Vagina (tissue), 2 donors: ENCODE measurements at regions not wholly inside any gene's neighbourhood (a gene's known extent, or its start where the extent isn't known, plus 50 kb on each side); places are given as distances from the start of the nearest gene placed in this dataset.

ENCODE experiments used
- CTCF ChIP-seq, 3 experiments: fragments of 450-650 bp in 2 of 3; fragments of 200-600 bp in 1 of 3; sonication (generic) in 1 of 3; IDR thresholded peaks; one replicate each; pipeline ENCODE4 v1.5.1; 2017 to 2019; ENCODE audit warnings: antibody characterized with exemption in 3 of 3, mild to moderate bottlenecking in 2 of 3, moderate library complexity in 2 of 3
- POLR2A ChIP-seq, 2 donors: fragments of 450-650 bp; IDR thresholded peaks; one replicate each; pipeline ENCODE4 v1.6.1; 2017; ENCODE audit warnings: antibody characterized with exemption in 2 of 2, mild to moderate bottlenecking in 2 of 2, moderate library complexity in 2 of 2
- POLR2AphosphoS5 ChIP-seq, 2 donors: sonication (generic); formaldehyde crosslinking; IDR thresholded peaks; one replicate each; pipeline ENCODE4 v1.9.0; 2017; ENCODE audit warnings: antibody characterized with exemption in 2 of 2, mild to moderate bottlenecking in 2 of 2, low read depth in 1 of 2; ENCODE audit not compliant: insufficient read depth in 1 of 2

DNA sequence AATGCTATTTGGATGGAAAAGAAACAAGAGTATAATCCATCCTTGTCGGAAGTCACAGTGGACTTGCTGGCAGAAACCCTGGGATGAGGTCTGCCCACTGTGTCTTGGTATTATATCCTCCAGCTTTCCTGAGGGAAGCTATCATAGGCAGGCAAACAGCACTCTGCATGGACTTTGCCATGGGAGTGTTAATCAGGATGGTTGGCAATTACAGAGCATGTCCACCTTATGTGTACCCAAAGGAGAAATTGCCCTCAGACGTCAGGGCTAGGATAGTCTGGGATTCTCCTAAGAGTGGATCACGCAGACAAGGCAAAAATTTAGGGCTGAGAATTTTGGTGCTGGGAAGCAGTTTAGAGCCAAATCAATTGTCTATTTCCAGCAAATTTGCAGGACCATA lies 184.9 kb upstream of the ESRRG start:
- no peak for TF ChIP-seq POLR2A (IDR thresholded peaks at IDR 0.05)
- no peak for TF ChIP-seq CTCF (IDR thresholded peaks at IDR 0.05)
- no peak for TF ChIP-seq POLR2AphosphoS5 (IDR thresholded peaks at IDR 0.05; ENCODE audit: insufficient read depth in 1 of 2, low read depth in 1 of 2)
